Transverse colon (tissue), 3 donors: ENCODE measurements at regions not wholly inside any gene's neighbourhood (a gene's known extent, or its start where the extent isn't known, plus 50 kb on each side); places are given as distances from the start of the nearest gene placed in this dataset.

Source experiments
- POLR2A ChIP-seq: fragments of 450-650 bp; IDR thresholded peaks from one replicate; pipeline ENCODE4 v1.6.1; 2016; ENCODE audit warnings: antibody characterized with exemption, mild to moderate bottlenecking, moderate library complexity
- TF ChIP-seq, protein P1 (sequence below), 5 experiments: fragments of 200-600 bp in 3 of 5; fragments of 450-650 bp in 2 of 5; sonication (generic) in 3 of 5; IDR thresholded peaks; 1 replicate in 2 of 5; 2 replicates in 3 of 5; pipeline ENCODE4 v1.5.1; 2016 to 2017; ENCODE audit warnings: antibody characterized with exemption in 5 of 5, inconsistent platforms in 3 of 5, mild to moderate bottlenecking in 2 of 5, moderate library complexity in 1 of 5

DNA sequence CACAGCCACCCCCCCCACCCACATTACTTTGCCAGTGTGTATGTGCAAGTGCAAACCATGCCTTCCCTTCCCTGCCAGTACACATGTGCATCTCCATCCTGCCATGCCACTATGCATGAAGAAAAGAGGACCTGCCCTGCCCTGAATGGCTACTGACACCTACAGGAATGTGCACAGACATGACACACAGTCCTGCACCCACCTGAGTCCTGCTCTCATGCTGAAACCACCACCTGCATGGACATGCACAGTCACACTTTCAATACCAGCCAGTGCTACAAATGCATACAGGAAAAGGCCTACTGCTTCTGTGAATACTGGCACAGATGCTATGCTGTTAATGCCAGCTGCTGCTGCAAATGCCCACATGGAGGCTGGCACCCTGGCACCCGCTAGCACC is 334.4 kb upstream of the DLGAP1 start:
- no peak for TF ChIP-seq POLR2A
- TF ChIP-seq, protein P1, sequence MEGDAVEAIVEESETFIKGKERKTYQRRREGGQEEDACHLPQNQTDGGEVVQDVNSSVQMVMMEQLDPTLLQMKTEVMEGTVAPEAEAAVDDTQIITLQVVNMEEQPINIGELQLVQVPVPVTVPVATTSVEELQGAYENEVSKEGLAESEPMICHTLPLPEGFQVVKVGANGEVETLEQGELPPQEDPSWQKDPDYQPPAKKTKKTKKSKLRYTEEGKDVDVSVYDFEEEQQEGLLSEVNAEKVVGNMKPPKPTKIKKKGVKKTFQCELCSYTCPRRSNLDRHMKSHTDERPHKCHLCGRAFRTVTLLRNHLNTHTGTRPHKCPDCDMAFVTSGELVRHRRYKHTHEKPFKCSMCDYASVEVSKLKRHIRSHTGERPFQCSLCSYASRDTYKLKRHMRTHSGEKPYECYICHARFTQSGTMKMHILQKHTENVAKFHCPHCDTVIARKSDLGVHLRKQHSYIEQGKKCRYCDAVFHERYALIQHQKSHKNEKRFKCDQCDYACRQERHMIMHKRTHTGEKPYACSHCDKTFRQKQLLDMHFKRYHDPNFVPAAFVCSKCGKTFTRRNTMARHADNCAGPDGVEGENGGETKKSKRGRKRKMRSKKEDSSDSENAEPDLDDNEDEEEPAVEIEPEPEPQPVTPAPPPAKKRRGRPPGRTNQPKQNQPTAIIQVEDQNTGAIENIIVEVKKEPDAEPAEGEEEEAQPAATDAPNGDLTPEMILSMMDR (IDR thresholded peaks at IDR 0.05) = no peak
